GM12878 (cell line): ENCODE measurements at regions not wholly inside any gene's neighbourhood (a gene's known extent, or its start where the extent isn't known, plus 50 kb on each side); places are given as distances from the start of the nearest gene placed in this dataset.

ENCODE experiments used
- ATAC-seq: fragments of 200-7000 bp; cut with Tn5 transposase; 3 replicates; pipeline ENCODE4 v1.9.1; 2020; ENCODE audit warnings: mild to moderate bottlenecking, moderate library complexity
- BruUV-seq: library from RNA; stranded (reverse); fragments of 400-500 nt; replicated peaks from 2 replicates; lab custom pipeline; 2021; lab: Mats Ljungman, UMichigan
- CTCF ChIA-PET: fragments of 300-600 bp; sonication (Branson Sonifier 250); formaldehyde crosslinking; extraction: SDS; loops from one replicate; lab custom pipeline; 2021; ENCODE audit warnings: inconsistent platforms; lab: Yijun Ruan, JAX
- POLR2A ChIA-PET: fragments of 350-600 bp; formaldehyde crosslinking; extraction: SDS; loops from one replicate; lab custom pipeline; 2021; ENCODE audit warnings: inconsistent platforms; lab: Charles Lee
- RAD21 ChIA-PET: fragments of 300-600 bp; sonication (Branson Sonifier 250); formaldehyde crosslinking; loops from one replicate; lab custom pipeline; 2023; ENCODE audit warnings: antibody characterized with exemption; ENCODE audit not compliant: unreplicated experiment; lab: Charles Lee
- SMC1A ChIA-PET: fragments of 300-600 bp; sonication (Branson Sonifier 250); formaldehyde crosslinking; loops from one replicate; lab custom pipeline; 2023; ENCODE audit not compliant: unreplicated experiment, uncharacterized antibody; lab: Charles Lee
- DNase-seq: peaks from one replicate; pipeline ENCODE4 v3.0.0-alpha.2; 2011; ENCODE audit warnings: low read depth, low spot score
- FAIRE-seq: peaks from 3 replicates; lab custom pipeline; 2011; peaks lifted over from hg19 to GRCh38; lab: Jason Lieb, UNC
- H2AFZ ChIP-seq: 2 replicates; pipeline ENCODE4 v1.6.0; 2011; ENCODE audit warnings: low read depth, low read length, control low read depth; ENCODE audit not compliant: control insufficient read depth
- H3K27ac ChIP-seq: 2 replicates; pipeline ENCODE4 v1.5.1; 2011; ENCODE audit warnings: control low read depth; ENCODE audit not compliant: control insufficient read depth, insufficient read depth
- H3K27me3 ChIP-seq, 2 experiments: replicated peaks in 1 of 2; 2 replicates each; pipeline versions ENCODE4 v1.6.0 to v1.6.1; 2011; ENCODE audit warnings: low read length in 1 of 2; ENCODE audit not compliant: control insufficient read depth in 2 of 2, insufficient read depth in 2 of 2
- H3K36me3 ChIP-seq, 2 experiments: 2 replicates each; pipeline ENCODE4 v1.5.1; 2011; ENCODE audit warnings: low read length in 1 of 2; ENCODE audit not compliant: control insufficient read depth in 2 of 2, insufficient read depth in 2 of 2
- H3K4me1 ChIP-seq: 2 replicates; pipeline ENCODE4 v1.6.1; 2011; ENCODE audit warnings: mild to moderate bottlenecking, low read length, moderate library complexity, mixed read lengths; ENCODE audit not compliant: control insufficient read depth, insufficient read depth
- H3K4me2 ChIP-seq: 2 replicates; pipeline ENCODE4 v1.6.0; 2011; ENCODE audit warnings: control low read depth; ENCODE audit not compliant: control insufficient read depth, insufficient read depth
- H3K4me3 ChIP-seq: fragments of 200-600 bp; sonication (generic); 2 replicates; pipeline ENCODE4 v1.5.1; 2016
- H3K79me2 ChIP-seq: 2 replicates; pipeline ENCODE4 v1.6.0; 2011; ENCODE audit warnings: low read length; ENCODE audit not compliant: control insufficient read depth, insufficient read depth
- H3K9ac ChIP-seq: 2 replicates; pipeline ENCODE4 v1.8.0; 2011; ENCODE audit warnings: low read length, control low read depth, mixed read lengths; ENCODE audit not compliant: control insufficient read depth, insufficient read depth
- H3K9me3 ChIP-seq: replicated peaks from 3 replicates; pipeline ENCODE4 v1.5.1; 2011; ENCODE audit warnings: mild to moderate bottlenecking, low read length; ENCODE audit not compliant: control insufficient read depth, insufficient read depth
- H4K20me1 ChIP-seq: 2 replicates; pipeline ENCODE4 v1.6.0; 2011; ENCODE audit not compliant: control insufficient read depth, insufficient read depth
- BCL11A ChIP-seq: IDR thresholded peaks from 2 replicates; pipeline ENCODE4 v1.6.1; 2011; ENCODE audit warnings: low read depth, low read length
- CHD2 ChIP-seq: IDR thresholded peaks from 2 replicates; pipeline ENCODE4 v1.6.1; 2011; ENCODE audit warnings: low read depth, low read length, improper control_type of control experiment, borderline replicate concordance
- PAX8 ChIP-seq: fragments of 450-650 bp; IDR thresholded peaks from 2 replicates; pipeline ENCODE4 v1.6.1; 2017; ENCODE audit warnings: mild to moderate bottlenecking, moderate library complexity
- POU2F2 ChIP-seq: IDR thresholded peaks from 3 replicates; pipeline ENCODE4 v1.6.1; 2011; ENCODE audit warnings: low read depth, mild to moderate bottlenecking, low read length, borderline replicate concordance
- RBBP5 ChIP-seq: fragments of 200-600 bp; sonication (generic); conservative IDR thresholded peaks from 2 replicates; pipeline ENCODE4 v1.6.1; 2016
- WGBS: methylation state at CpG from one replicate; pipeline ENCODE4 v1.1.6; 2016; ENCODE audit warnings: low lambda C conversion rate; ENCODE audit not compliant: insufficient replicate concordance, insufficient coverage; ENCODE audit errors: missing lambda C conversion rate; 5-methylcytosine and 5-hydroxymethylcytosine counted together
- in situ Hi-C: fragments of 300-500 bp; cut with MboI; formaldehyde crosslinking; loops from 9 replicates; pipeline ENCODE4 v1.14.3; 2018; ENCODE audit warnings: mixed read lengths
- intact Hi-C: fragments of 100-400 bp; cut with micrococcal nuclease; formaldehyde crosslinking; loops from one replicate; pipeline ENCODE4 v1.14.2; 2022; ENCODE audit not compliant: unreplicated experiment
- TF ChIP-seq, protein P1 (sequence below): fragments of 450-650 bp; IDR thresholded peaks from 2 replicates; pipeline ENCODE4 v1.6.1; 2018; ENCODE audit warnings: mild to moderate bottlenecking, low read depth, moderate library complexity; ENCODE audit not compliant: partially characterized antibody

DNA sequence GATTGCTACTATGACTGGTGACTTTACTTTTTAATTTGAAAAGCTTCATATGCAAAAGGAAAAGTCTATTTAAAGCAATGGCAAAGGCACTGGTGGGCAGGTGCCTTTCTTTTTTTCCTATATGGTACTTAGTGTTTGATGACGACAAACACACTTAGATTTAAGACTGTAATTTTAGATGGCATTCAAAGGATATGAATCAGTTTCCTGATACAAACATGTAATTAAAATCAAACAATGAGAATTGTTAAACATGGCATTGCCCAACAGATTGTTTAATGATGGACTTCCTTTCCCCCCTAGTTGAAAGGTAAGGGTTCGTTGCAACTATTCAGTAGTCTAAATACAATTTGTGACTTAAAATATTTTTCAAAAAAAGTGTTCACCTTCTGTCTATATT, 106.5 kb upstream of the SEMA3C start:
- TF ChIP-seq PAX8: no peak
- TF ChIP-seq POU2F2: no peak
- TF ChIP-seq, protein P1, sequence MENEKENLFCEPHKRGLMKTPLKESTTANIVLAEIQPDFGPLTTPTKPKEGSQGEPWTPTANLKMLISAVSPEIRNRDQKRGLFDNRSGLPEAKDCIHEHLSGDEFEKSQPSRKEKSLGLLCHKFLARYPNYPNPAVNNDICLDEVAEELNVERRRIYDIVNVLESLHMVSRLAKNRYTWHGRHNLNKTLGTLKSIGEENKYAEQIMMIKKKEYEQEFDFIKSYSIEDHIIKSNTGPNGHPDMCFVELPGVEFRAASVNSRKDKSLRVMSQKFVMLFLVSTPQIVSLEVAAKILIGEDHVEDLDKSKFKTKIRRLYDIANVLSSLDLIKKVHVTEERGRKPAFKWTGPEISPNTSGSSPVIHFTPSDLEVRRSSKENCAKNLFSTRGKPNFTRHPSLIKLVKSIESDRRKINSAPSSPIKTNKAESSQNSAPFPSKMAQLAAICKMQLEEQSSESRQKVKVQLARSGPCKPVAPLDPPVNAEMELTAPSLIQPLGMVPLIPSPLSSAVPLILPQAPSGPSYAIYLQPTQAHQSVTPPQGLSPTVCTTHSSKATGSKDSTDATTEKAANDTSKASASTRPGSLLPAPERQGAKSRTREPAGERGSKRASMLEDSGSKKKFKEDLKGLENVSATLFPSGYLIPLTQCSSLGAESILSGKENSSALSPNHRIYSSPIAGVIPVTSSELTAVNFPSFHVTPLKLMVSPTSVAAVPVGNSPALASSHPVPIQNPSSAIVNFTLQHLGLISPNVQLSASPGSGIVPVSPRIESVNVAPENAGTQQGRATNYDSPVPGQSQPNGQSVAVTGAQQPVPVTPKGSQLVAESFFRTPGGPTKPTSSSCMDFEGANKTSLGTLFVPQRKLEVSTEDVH: no peak
- no peak for TF ChIP-seq RBBP5
- no peak for TF ChIP-seq CHD2
- TF ChIP-seq BCL11A: no peak
- TF ChIP-seq, all 136 proteins: peak for 0
- Histone ChIP-seq H4K20me1 (no peaks in the 10 kb centered on the region), H3K4me2 (no peak overlapping the region), H3K79me2 (no peaks in the 10 kb centered on the region), H3K27me3 (no peaks in the 10 kb centered on the region), H3K9ac (no peak overlapping the region), H2AFZ (no peak overlapping the region), H3K9me3 (no peaks in the 10 kb centered on the region), H3K27ac (no peak overlapping the region), H3K4me3 (no peak overlapping the region), H3K36me3 (no peaks in the 10 kb centered on the region), H3K4me1 (no peaks in the 10 kb centered on the region)
- no TSS peak for BruUV-seq
- WGBS: 49% methylated on average over 2 of the region's 2 CpGs
- ATAC-seq: no peak
- RAD21 ChIA-PET: no interaction called here
- no peak for FAIRE-seq
- no peak for DNase-seq
- SMC1A ChIA-PET: no interaction called here
- in situ Hi-C loops: no loop called here
- CTCF ChIA-PET: no interaction called here
- POLR2A ChIA-PET: interaction anchor here (0.6 kb wide), 1 partner anchor 20 kb away, joined by 5 read pairs; no protein-coding TSS in a partner anchor
- intact Hi-C loops: no loop called here
